HG03175 (cell line): ENCODE measurements at regions not wholly inside any gene's neighbourhood (a gene's known extent, or its start where the extent isn't known, plus 50 kb on each side); places are given as distances from the start of the nearest gene placed in this dataset.

Experiments used
- ATAC-seq: cut with Tn5 transposase; IDR thresholded peaks from one replicate; pipeline ENCODE4 v1.9.1; 2021; ENCODE audit warnings: mild to moderate bottlenecking, moderate library complexity; ENCODE audit not compliant: unreplicated experiment

GRCh38 chr21:17414766-17415165 lies 98.1 kb upstream of the CXADR start:
- no peak for ATAC-seq

GRCh38 chr21:17416139-17416538 lies 96.7 kb upstream of the CXADR start:
- no peak for ATAC-seq

GRCh38 chr21:17422931-17423330 lies 89.9 kb upstream of the CXADR start:
- no peak for ATAC-seq

- ATAC-seq, result no peak
Observed at GRCh38 chr21:17427157-17427556, 85.7 kb upstream of the CXADR start.

- peak; percentile 95 for ATAC-seq
Observed at GRCh38 chr21:17427831-17428483, 84.9 kb upstream of the CXADR start.

- peak; percentile 70 for ATAC-seq
Observed at GRCh38 chr21:17428484-17428869, 84.4 kb upstream of the CXADR start.

GRCh38 chr21:17428980-17429379 lies 83.9 kb upstream of the CXADR start:
- no peak for ATAC-seq

GRCh38 chr21:17429936-17430335 lies 82.9 kb upstream of the CXADR start:
- no peak for ATAC-seq

- no peak for ATAC-seq
Observed at GRCh38 chr21:17432732-17433057, 80.1 kb upstream of the CXADR start.

GRCh38 chr21:17433730-17434129 lies 79.1 kb upstream of the CXADR start:
- ATAC-seq, result no peak

GRCh38 chr21:17435565-17436543 lies 77.0 kb upstream of the CXADR start:
- no peak for ATAC-seq

GRCh38 chr21:17436626-17437111 lies 76.2 kb upstream of the CXADR start:
- ATAC-seq, result no peak

- ATAC-seq, result no peak
Observed at GRCh38 chr21:17438635-17439034, 74.2 kb upstream of the CXADR start.

- ATAC-seq, result no peak
Observed at GRCh38 chr21:17440969-17441368, 71.9 kb upstream of the CXADR start.

- no peak for ATAC-seq
Observed at GRCh38 chr21:17441370-17441769, 71.5 kb upstream of the CXADR start.

- no peak for ATAC-seq
Observed at GRCh38 chr21:17442165-17442564, 70.7 kb upstream of the CXADR start.

- ATAC-seq, result no peak
Observed at GRCh38 chr21:17444828-17445227, 68.0 kb upstream of the CXADR start.

- ATAC-seq, result no peak
Observed at GRCh38 chr21:17446737-17447136, 66.1 kb upstream of the CXADR start.

- no peak for ATAC-seq
Observed at GRCh38 chr21:17449701-17450100, 63.1 kb upstream of the CXADR start.

GRCh38 chr21:17451364-17451891 lies 61.4 kb upstream of the CXADR start:
- ATAC-seq, result no peak

GRCh38 chr21:17454315-17455027 lies 58.4 kb upstream of the CXADR start:
- ATAC-seq, result no peak
